Vagina (tissue), 2 donors: ENCODE measurements at regions not wholly inside any gene's neighbourhood (a gene's known extent, or its start where the extent isn't known, plus 50 kb on each side); places are given as distances from the start of the nearest gene placed in this dataset.

Experiments used
- POLR2A ChIP-seq, 2 donors: fragments of 450-650 bp; IDR thresholded peaks; one replicate each; pipeline ENCODE4 v1.6.1; 2017; ENCODE audit warnings: antibody characterized with exemption in 2 of 2, mild to moderate bottlenecking in 2 of 2, moderate library complexity in 2 of 2
- TF ChIP-seq, protein P1 (sequence below), 3 experiments: fragments of 450-650 bp in 2 of 3; fragments of 200-600 bp in 1 of 3; sonication (generic) in 1 of 3; IDR thresholded peaks; one replicate each; pipeline ENCODE4 v1.5.1; 2017 to 2019; ENCODE audit warnings: antibody characterized with exemption in 3 of 3, mild to moderate bottlenecking in 2 of 3, moderate library complexity in 2 of 3

DNA sequence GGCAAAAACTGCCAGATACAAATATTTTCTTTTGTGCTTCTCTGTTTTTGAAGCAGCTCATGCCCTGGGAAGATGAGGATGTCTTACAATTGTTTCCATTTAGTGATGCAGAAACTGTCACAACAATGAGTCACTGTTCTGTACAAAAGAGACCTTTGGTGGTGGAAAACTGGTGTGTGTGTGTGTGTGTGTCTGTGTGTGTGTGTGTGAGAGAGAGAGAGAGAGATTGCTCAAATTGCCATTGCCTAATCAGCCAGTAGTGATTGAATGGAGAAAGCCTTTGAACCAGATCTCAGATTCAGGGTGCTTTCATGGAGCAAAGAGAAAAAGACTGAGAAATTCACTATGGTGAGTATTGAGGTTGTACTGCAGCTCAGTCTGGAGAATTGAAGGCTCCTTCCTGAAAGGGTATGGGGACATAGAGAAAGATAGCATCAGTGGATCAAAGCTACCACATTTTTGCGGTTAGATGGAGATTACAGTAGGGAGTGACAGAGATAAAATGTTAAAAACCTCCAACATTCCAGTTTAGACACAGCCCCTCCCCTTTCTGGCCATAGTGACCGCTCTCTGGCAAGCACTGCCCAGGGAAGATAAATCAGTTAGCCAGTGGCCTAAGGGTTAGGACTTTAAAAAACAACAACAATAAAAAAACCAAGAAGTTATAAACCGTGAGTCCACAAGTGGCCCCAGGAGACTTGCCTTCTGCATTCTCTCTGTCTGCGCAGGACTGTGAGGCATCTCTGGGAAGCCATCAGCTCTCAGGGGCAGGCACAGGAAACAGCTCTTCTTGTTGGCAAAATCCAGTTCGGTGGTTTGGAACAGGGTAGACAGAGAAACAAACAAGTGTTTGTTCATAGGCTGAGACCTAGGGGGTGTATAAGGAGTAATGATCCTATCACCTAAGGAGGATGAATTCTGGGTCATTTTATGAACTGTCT, 406.5 kb downstream of the DUSP10 start:
- TF ChIP-seq, protein P1, sequence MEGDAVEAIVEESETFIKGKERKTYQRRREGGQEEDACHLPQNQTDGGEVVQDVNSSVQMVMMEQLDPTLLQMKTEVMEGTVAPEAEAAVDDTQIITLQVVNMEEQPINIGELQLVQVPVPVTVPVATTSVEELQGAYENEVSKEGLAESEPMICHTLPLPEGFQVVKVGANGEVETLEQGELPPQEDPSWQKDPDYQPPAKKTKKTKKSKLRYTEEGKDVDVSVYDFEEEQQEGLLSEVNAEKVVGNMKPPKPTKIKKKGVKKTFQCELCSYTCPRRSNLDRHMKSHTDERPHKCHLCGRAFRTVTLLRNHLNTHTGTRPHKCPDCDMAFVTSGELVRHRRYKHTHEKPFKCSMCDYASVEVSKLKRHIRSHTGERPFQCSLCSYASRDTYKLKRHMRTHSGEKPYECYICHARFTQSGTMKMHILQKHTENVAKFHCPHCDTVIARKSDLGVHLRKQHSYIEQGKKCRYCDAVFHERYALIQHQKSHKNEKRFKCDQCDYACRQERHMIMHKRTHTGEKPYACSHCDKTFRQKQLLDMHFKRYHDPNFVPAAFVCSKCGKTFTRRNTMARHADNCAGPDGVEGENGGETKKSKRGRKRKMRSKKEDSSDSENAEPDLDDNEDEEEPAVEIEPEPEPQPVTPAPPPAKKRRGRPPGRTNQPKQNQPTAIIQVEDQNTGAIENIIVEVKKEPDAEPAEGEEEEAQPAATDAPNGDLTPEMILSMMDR (IDR thresholded peaks at IDR 0.05) = no peak
- TF ChIP-seq POLR2A (IDR thresholded peaks at IDR 0.05) = no peak
